Neuronal stem cell (in vitro differentiated cells): ENCODE measurements at regions not wholly inside any gene's neighbourhood (a gene's known extent, or its start where the extent isn't known, plus 50 kb on each side); places are given as distances from the start of the nearest gene placed in this dataset.

ENCODE experiments used
- DNase-seq: peaks from one replicate; pipeline ENCODE4 v3.0.0-alpha.2; 2013; ENCODE audit warnings: low spot score
- H2AFZ ChIP-seq: one replicate; pipeline ENCODE4 v1.6.1; 2013; ENCODE audit warnings: mild to moderate bottlenecking, low read length, inconsistent platforms
- H2AK5ac ChIP-seq: 2 replicates; pipeline ENCODE4 v1.6.1; 2013; ENCODE audit warnings: low read depth, mild to moderate bottlenecking, inconsistent platforms, low read length, moderate library complexity, mixed read lengths
- H2BK120ac ChIP-seq: 2 replicates; pipeline ENCODE4 v1.6.1; 2013; ENCODE audit warnings: low read depth, mild to moderate bottlenecking, inconsistent platforms, low read length, moderate library complexity, mixed read lengths
- H2BK12ac ChIP-seq: one replicate; pipeline ENCODE4 v1.6.1; 2013; ENCODE audit warnings: low read length, inconsistent platforms
- H2BK15ac ChIP-seq: 2 replicates; pipeline ENCODE4 v1.6.1; 2013; ENCODE audit warnings: mild to moderate bottlenecking, low read length, inconsistent platforms, mixed read lengths
- H2BK5ac ChIP-seq: one replicate; pipeline ENCODE4 v1.6.1; 2013; ENCODE audit warnings: inconsistent platforms, mild to moderate bottlenecking, low read length, moderate library complexity
- H3K14ac ChIP-seq: one replicate; pipeline ENCODE4 v1.6.1; 2013; ENCODE audit warnings: low read length, inconsistent platforms
- H3K18ac ChIP-seq: 2 replicates; pipeline ENCODE4 v1.6.1; 2013; ENCODE audit warnings: low read length, inconsistent platforms
- H3K23ac ChIP-seq: 2 replicates; pipeline ENCODE4 v1.6.1; 2013; ENCODE audit warnings: low read depth, mild to moderate bottlenecking, mixed read lengths, low read length, inconsistent platforms; ENCODE audit not compliant: poor library complexity
- H3K27ac ChIP-seq: replicated peaks from 3 replicates; pipeline ENCODE4 v1.5.1; 2013; ENCODE audit warnings: low read length, inconsistent platforms
- H3K27me3 ChIP-seq, 3 experiments: 2 replicates each; pipeline ENCODE4 v1.6.1; 2013; ENCODE audit warnings: low read length in 3 of 3, mild to moderate bottlenecking in 2 of 3, inconsistent platforms in 1 of 3, low read depth in 1 of 3, mixed read lengths in 1 of 3, moderate library complexity in 1 of 3; ENCODE audit not compliant: control insufficient read depth in 3 of 3, insufficient read depth in 3 of 3
- H3K36me3 ChIP-seq, 2 donors: replicated peaks in 1 of 2; 2 replicates each; pipeline ENCODE4 v1.6.1; 2013; ENCODE audit warnings: low read length in 2 of 2; ENCODE audit not compliant: control insufficient read depth in 2 of 2, insufficient read depth in 2 of 2
- H3K4ac ChIP-seq: 2 replicates; pipeline ENCODE4 v1.6.1; 2013; ENCODE audit warnings: inconsistent platforms, mild to moderate bottlenecking, low read length, moderate library complexity
- H3K4me1 ChIP-seq, 2 donors: 1 replicate in 1 of 2; 2 replicates in 1 of 2; pipeline ENCODE4 v1.6.1; 2013; ENCODE audit warnings: low read length in 2 of 2, low read depth in 1 of 2; ENCODE audit not compliant: control insufficient read depth in 2 of 2, insufficient read depth in 1 of 2
- H3K4me2 ChIP-seq: one replicate; pipeline ENCODE4 v1.6.1; 2013; ENCODE audit warnings: mild to moderate bottlenecking, low read length, inconsistent platforms; ENCODE audit not compliant: insufficient read depth, poor library complexity, severe bottlenecking
- H3K4me3 ChIP-seq, 2 donors: 2 replicates each; pipeline ENCODE4 v1.5.1; 2013; ENCODE audit warnings: low read length in 2 of 2, mild to moderate bottlenecking in 2 of 2, inconsistent platforms in 1 of 2, moderate library complexity in 1 of 2
- H3K79me1 ChIP-seq: one replicate; pipeline ENCODE4 v1.6.1; 2013; ENCODE audit warnings: low read depth, mild to moderate bottlenecking, inconsistent platforms, low read length, moderate library complexity
- H3K9ac ChIP-seq: one replicate; pipeline ENCODE4 v1.6.1; 2013; ENCODE audit warnings: mild to moderate bottlenecking, low read depth, low read length, inconsistent platforms; ENCODE audit not compliant: poor library complexity
- H3K9me3 ChIP-seq, 2 donors: replicated peaks in 1 of 2; 2 replicates each; pipeline versions ENCODE3 to v1.6.1; 2013; ENCODE audit warnings: low read length in 2 of 2, mild to moderate bottlenecking in 2 of 2, inconsistent platforms in 1 of 2, low read depth in 1 of 2, mixed read lengths in 1 of 2, moderate library complexity in 1 of 2; ENCODE audit not compliant: control insufficient read depth in 2 of 2, insufficient read depth in 1 of 2
- H4K8ac ChIP-seq: one replicate; pipeline ENCODE4 v1.6.1; 2013; ENCODE audit warnings: low read depth, mild to moderate bottlenecking, inconsistent platforms, low read length, moderate library complexity
- H4K91ac ChIP-seq: one replicate; pipeline ENCODE4 v1.6.1; 2013; ENCODE audit warnings: low read length, low read depth, mild to moderate bottlenecking, inconsistent platforms; ENCODE audit not compliant: poor library complexity
- WGBS, 2 donors: extraction: QIAGEN DNeasy Blood & Tissue Kit; methylation state at CpG; one replicate each; pipeline ENCODE4 v1.1.7; 2013; ENCODE audit warnings: missing lambda C conversion rate in 2 of 2, mixed read lengths in 1 of 2; ENCODE audit not compliant: insufficient read length in 2 of 2, insufficient replicate concordance in 1 of 2; ENCODE audit errors: extremely low coverage in 2 of 2; 5-methylcytosine and 5-hydroxymethylcytosine counted together

DNA sequence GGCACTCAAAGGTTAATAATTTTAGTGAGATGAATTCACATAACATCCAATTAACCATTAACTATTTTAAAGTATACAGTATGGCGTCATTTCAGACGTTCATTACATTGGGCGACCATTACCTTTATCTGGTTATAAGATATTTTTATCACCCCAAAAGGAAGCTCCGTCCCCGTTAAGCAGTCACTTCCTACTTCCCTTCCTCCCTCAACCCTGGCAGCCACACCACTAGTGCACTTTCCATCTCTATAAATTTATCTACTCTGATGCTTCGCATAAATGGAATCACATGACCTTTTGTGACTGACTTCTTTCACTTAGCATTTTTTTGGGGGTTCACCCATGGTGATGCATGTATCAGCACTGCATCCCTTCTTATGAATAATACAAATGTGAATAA lies 168.3 kb upstream of the PUM3 start:
- no peak overlapping the region for H3K4ac ChIP-seq

GRCh38 chr9:3008091-3008490 lies 164.2 kb upstream of the PUM3 start:
- Histone ChIP-seq H2BK12ac (no peak overlapping the region), H3K36me3 (no peaks in the 10 kb centered on the region), H4K8ac (no peak overlapping the region), H3K14ac (no peak overlapping the region), H3K79me1 (no peaks in the 10 kb centered on the region), H3K9me3 (no peaks in the 10 kb centered on the region), H3K23ac (no peak overlapping the region), H2BK5ac (no peak overlapping the region), H3K9ac (no peak overlapping the region), H3K27me3 (no peaks in the 10 kb centered on the region), H3K18ac (no peak overlapping the region), H2BK120ac (no peak overlapping the region), H4K91ac (no peak overlapping the region), H3K4ac (no peak overlapping the region), H2AFZ (no peak overlapping the region), H2AK5ac (no peak overlapping the region), H3K4me2 (no peak overlapping the region), H3K4me1 (no peaks in the 10 kb centered on the region), H3K27ac (no peak overlapping the region), H3K4me3 (no peak overlapping the region), H2BK15ac (no peak overlapping the region)
- no CpG with 5 or more reads among the region's 4 CpGs for WGBS, 2 donors
- no peak for DNase-seq

More for the DNA sequence above, 168.3 kb upstream of the PUM3 start:
- Histone ChIP-seq H3K36me3 (no peaks in the 10 kb centered on the region), H2AK5ac (no peak overlapping the region), H3K18ac (no peak overlapping the region), H2AFZ (no peak overlapping the region), H3K4me3 (no peak overlapping the region), H2BK15ac (no peak overlapping the region), H3K4me1 (no peaks in the 10 kb centered on the region), H4K8ac (no peak overlapping the region), H3K9me3 (no peaks in the 10 kb centered on the region), H4K91ac (no peak overlapping the region), H3K4me2 (no peak overlapping the region), H2BK120ac (no peak overlapping the region), H2BK5ac (no peak overlapping the region), H3K23ac (no peak overlapping the region), H3K27me3 (no peaks in the 10 kb centered on the region), H3K14ac (no peak overlapping the region), H3K27ac (no peak overlapping the region), H3K79me1 (no peaks in the 10 kb centered on the region), H2BK12ac (no peak overlapping the region), H3K9ac (no peak overlapping the region)
- DNase-seq: no peak
- WGBS, 2 donors: no CpG with 5 or more reads among the region's 6 CpGs

GRCh38 chr9:3007326-3007725 lies 163.4 kb upstream of the PUM3 start:
- Histone ChIP-seq H3K79me1 (no peaks in the 10 kb centered on the region), H3K36me3 (no peaks in the 10 kb centered on the region), H2BK120ac (no peak overlapping the region), H3K27ac (no peak overlapping the region), H3K14ac (no peak overlapping the region), H2BK15ac (no peak overlapping the region), H2AK5ac (no peak overlapping the region), H3K18ac (no peak overlapping the region), H3K4ac (no peak overlapping the region), H4K91ac (no peak overlapping the region), H3K4me2 (no peak overlapping the region), H3K27me3 (peaks cover 0 to 4% (median 0%) of the 10 kb centered on the region in 3 experiments), H3K4me1 (no peaks in the 10 kb centered on the region), H2BK12ac (no peak overlapping the region), H2AFZ (no peak overlapping the region), H3K23ac (no peak overlapping the region), H3K9me3 (no peaks in the 10 kb centered on the region), H2BK5ac (no peak overlapping the region), H4K8ac (no peak overlapping the region), H3K9ac (no peak overlapping the region), H3K4me3 (no peak overlapping the region)
- no peak for DNase-seq
- no CpG with 5 or more reads among the region's 1 CpG for WGBS, 2 donors

- no peak overlapping the region for H2BK5ac ChIP-seq
- H3K4me1 ChIP-seq: no peaks in the 10 kb centered on the region
- H3K36me3 ChIP-seq: no peaks in the 10 kb centered on the region
- H3K9ac ChIP-seq: no peak overlapping the region
- no peak overlapping the region for H4K8ac ChIP-seq
- H3K18ac ChIP-seq: no peak overlapping the region
- no peak overlapping the region for H3K4me2 ChIP-seq
- H3K27ac ChIP-seq: no peak overlapping the region
- no peak for DNase-seq
- no peaks in the 10 kb centered on the region for H3K79me1 ChIP-seq
- no peak overlapping the region for H4K91ac ChIP-seq
- no peak overlapping the region for H3K4ac ChIP-seq
- H2BK120ac ChIP-seq: no peak overlapping the region
- no peaks in the 10 kb centered on the region for H3K9me3 ChIP-seq
- H2BK12ac ChIP-seq: no peak overlapping the region
- H3K14ac ChIP-seq: no peak overlapping the region
- no peak overlapping the region for H3K23ac ChIP-seq
- no peak overlapping the region for H3K4me3 ChIP-seq
- peaks cover 0 to 7% (median 0%) of the 10 kb centered on the region in 3 experiments for H3K27me3 ChIP-seq
- H2AK5ac ChIP-seq: no peak overlapping the region
- H2BK15ac ChIP-seq: no peak overlapping the region
- H2AFZ ChIP-seq: no peak overlapping the region
These were observed 163.0 kb upstream of the PUM3 start for GRCh38 chr9:3006851-3007250.
